ENCODE measurements at regions not wholly inside any gene's neighbourhood (a gene's known extent, or its start where the extent isn't known, plus 50 kb on each side); places are given as distances from the start of the nearest gene placed in this dataset.

DNA sequence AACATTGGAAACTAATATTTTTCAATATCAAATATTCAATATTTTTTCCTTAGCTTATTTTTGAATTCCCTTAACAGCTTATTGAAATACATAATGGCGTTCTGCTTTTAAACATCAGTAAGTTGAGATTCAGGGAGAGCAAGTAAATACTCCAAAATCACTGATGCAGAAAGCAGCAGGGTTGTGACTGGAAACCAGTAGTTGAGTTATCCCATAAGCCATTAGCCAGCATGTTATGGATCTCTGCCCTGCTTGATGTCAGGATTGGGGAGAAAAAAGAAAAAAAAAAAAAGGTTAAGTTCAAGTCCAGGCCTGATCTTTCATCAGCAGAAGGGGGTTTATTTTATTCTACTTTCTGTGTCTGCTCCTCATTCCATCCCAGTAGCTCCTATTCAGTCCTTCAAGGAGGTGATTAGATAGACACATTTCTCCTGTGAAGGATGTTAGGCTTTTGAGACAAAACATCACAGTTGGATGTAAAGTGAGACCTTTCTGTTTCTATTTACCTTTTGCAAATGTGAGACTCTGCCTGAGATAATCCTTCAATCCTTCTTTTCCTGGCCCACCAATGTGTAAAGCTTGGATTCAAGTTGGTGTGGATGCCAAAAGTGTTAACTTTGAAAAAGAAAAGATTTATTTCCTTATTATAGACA lies 110.9 kb upstream of the HDAC9 start:
- TF ChIP-seq JUNB (IDR thresholded peaks at IDR 0.05) (no peak), JUN (IDR thresholded peaks at IDR 0.05) (no peak), HDAC2 (IDR thresholded peaks at IDR 0.05) (no peak), SMC3 (IDR thresholded peaks at IDR 0.05) (no peak), KDM5A (IDR thresholded peaks at IDR 0.05) (no peak), EP300 (IDR thresholded peaks at IDR 0.05) (no peak), CBX2 (IDR thresholded peaks at IDR 0.05; ENCODE audit: borderline replicate concordance, low read depth) (no peak)
- TF ChIP-seq, protein P1, sequence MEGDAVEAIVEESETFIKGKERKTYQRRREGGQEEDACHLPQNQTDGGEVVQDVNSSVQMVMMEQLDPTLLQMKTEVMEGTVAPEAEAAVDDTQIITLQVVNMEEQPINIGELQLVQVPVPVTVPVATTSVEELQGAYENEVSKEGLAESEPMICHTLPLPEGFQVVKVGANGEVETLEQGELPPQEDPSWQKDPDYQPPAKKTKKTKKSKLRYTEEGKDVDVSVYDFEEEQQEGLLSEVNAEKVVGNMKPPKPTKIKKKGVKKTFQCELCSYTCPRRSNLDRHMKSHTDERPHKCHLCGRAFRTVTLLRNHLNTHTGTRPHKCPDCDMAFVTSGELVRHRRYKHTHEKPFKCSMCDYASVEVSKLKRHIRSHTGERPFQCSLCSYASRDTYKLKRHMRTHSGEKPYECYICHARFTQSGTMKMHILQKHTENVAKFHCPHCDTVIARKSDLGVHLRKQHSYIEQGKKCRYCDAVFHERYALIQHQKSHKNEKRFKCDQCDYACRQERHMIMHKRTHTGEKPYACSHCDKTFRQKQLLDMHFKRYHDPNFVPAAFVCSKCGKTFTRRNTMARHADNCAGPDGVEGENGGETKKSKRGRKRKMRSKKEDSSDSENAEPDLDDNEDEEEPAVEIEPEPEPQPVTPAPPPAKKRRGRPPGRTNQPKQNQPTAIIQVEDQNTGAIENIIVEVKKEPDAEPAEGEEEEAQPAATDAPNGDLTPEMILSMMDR (IDR thresholded peaks at IDR 0.05): no peak
- TF ChIP-seq, protein P2, sequence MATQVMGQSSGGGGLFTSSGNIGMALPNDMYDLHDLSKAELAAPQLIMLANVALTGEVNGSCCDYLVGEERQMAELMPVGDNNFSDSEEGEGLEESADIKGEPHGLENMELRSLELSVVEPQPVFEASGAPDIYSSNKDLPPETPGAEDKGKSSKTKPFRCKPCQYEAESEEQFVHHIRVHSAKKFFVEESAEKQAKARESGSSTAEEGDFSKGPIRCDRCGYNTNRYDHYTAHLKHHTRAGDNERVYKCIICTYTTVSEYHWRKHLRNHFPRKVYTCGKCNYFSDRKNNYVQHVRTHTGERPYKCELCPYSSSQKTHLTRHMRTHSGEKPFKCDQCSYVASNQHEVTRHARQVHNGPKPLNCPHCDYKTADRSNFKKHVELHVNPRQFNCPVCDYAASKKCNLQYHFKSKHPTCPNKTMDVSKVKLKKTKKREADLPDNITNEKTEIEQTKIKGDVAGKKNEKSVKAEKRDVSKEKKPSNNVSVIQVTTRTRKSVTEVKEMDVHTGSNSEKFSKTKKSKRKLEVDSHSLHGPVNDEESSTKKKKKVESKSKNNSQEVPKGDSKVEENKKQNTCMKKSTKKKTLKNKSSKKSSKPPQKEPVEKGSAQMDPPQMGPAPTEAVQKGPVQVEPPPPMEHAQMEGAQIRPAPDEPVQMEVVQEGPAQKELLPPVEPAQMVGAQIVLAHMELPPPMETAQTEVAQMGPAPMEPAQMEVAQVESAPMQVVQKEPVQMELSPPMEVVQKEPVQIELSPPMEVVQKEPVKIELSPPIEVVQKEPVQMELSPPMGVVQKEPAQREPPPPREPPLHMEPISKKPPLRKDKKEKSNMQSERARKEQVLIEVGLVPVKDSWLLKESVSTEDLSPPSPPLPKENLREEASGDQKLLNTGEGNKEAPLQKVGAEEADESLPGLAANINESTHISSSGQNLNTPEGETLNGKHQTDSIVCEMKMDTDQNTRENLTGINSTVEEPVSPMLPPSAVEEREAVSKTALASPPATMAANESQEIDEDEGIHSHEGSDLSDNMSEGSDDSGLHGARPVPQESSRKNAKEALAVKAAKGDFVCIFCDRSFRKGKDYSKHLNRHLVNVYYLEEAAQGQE (IDR thresholded peaks at IDR 0.05): no peak
- TF ChIP-seq, protein P3, sequence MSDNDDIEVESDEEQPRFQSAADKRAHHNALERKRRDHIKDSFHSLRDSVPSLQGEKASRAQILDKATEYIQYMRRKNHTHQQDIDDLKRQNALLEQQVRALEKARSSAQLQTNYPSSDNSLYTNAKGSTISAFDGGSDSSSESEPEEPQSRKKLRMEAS (IDR thresholded peaks at IDR 0.05): no peak
